ENCODE measurements at regions not wholly inside any gene's neighbourhood (a gene's known extent, or its start where the extent isn't known, plus 50 kb on each side); places are given as distances from the start of the nearest gene placed in this dataset.

- TF ChIP-seq, protein P1, sequence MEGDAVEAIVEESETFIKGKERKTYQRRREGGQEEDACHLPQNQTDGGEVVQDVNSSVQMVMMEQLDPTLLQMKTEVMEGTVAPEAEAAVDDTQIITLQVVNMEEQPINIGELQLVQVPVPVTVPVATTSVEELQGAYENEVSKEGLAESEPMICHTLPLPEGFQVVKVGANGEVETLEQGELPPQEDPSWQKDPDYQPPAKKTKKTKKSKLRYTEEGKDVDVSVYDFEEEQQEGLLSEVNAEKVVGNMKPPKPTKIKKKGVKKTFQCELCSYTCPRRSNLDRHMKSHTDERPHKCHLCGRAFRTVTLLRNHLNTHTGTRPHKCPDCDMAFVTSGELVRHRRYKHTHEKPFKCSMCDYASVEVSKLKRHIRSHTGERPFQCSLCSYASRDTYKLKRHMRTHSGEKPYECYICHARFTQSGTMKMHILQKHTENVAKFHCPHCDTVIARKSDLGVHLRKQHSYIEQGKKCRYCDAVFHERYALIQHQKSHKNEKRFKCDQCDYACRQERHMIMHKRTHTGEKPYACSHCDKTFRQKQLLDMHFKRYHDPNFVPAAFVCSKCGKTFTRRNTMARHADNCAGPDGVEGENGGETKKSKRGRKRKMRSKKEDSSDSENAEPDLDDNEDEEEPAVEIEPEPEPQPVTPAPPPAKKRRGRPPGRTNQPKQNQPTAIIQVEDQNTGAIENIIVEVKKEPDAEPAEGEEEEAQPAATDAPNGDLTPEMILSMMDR (IDR thresholded peaks at IDR 0.05), result no peak
- TF ChIP-seq ZFX (IDR thresholded peaks at IDR 0.05; ENCODE audit: borderline replicate concordance), result no peak
Measured at GRCh38 chr13:44305286-44305685, 68.3 kb upstream of the SERP2 start.

All from 22Rv1 (cell line).